CD14-positive monocyte (primary cell): ENCODE measurements at regions not wholly inside any gene's neighbourhood (a gene's known extent, or its start where the extent isn't known, plus 50 kb on each side); places are given as distances from the start of the nearest gene placed in this dataset.

ENCODE experiments used
- DNase-seq, 3 donors: peaks; one replicate each; pipeline ENCODE4 v3.0.0-alpha.2; 2011 to 2022
- H2AFZ ChIP-seq: 2 replicates; pipeline ENCODE4 v1.6.0; 2012; ENCODE audit warnings: mild to moderate bottlenecking, low read depth, low read length, inconsistent platforms; ENCODE audit not compliant: insufficient read depth, poor library complexity, severe bottlenecking
- H3K27ac ChIP-seq, 2 donors: 1 replicate in 1 of 2; 2 replicates in 1 of 2; pipeline ENCODE4 v1.5.1; 2012 to 2013; ENCODE audit warnings: low read length in 2 of 2, control low read depth in 1 of 2, inconsistent platforms in 1 of 2, low read depth in 1 of 2, mild to moderate bottlenecking in 1 of 2
- H3K27me3 ChIP-seq, 2 donors: one replicate each; pipeline versions ENCODE4 v1.6.0 to v1.6.1; 2011 to 2013; ENCODE audit warnings: low read length in 2 of 2; ENCODE audit not compliant: control insufficient read depth in 2 of 2, insufficient read depth in 2 of 2
- H3K36me3 ChIP-seq, 2 donors: replicated peaks in 1 of 2; 1 replicate in 1 of 2; 2 replicates in 1 of 2; pipeline versions ENCODE4 v1.5.1 to v1.6.1; 2012 to 2013; ENCODE audit warnings: low read length in 2 of 2, control low read depth in 1 of 2, inconsistent platforms in 1 of 2, mild to moderate bottlenecking in 1 of 2; ENCODE audit not compliant: insufficient read depth in 2 of 2, control insufficient read depth in 1 of 2
- H3K4me1 ChIP-seq, 2 donors: 1 replicate in 1 of 2; 2 replicates in 1 of 2; pipeline versions ENCODE4 v1.5.1 to v1.6.1; 2012 to 2013; ENCODE audit warnings: low read length in 2 of 2, control low read depth in 1 of 2, inconsistent platforms in 1 of 2, mild to moderate bottlenecking in 1 of 2, moderate library complexity in 1 of 2; ENCODE audit not compliant: insufficient read depth in 2 of 2, control insufficient read depth in 1 of 2
- H3K4me2 ChIP-seq: replicated peaks from 2 replicates; pipeline ENCODE3; 2012; ENCODE audit warnings: low read length, moderate library complexity, mild to moderate bottlenecking; ENCODE audit not compliant: poor library complexity, severe bottlenecking; ENCODE audit errors: extremely low read depth
- H3K4me3 ChIP-seq, 3 experiments: fragments of 200-600 bp in 1 of 3; sonication (generic) in 1 of 3; replicated peaks in 1 of 3; 1 replicate in 2 of 3; 2 replicates in 1 of 3; pipeline ENCODE4 v1.5.1; 2011 to 2013; ENCODE audit warnings: low read length in 3 of 3, mild to moderate bottlenecking in 3 of 3, control low read depth in 2 of 3, low read depth in 2 of 3, inconsistent platforms in 1 of 3, moderate library complexity in 1 of 3
- H3K79me2 ChIP-seq: 2 replicates; pipeline ENCODE4 v1.6.0; 2012; ENCODE audit warnings: mild to moderate bottlenecking, control low read depth, inconsistent platforms, low read length, moderate library complexity; ENCODE audit not compliant: insufficient read depth
- H3K9ac ChIP-seq: 2 replicates; pipeline ENCODE4 v1.6.0; 2017; ENCODE audit warnings: low read length, mild to moderate bottlenecking; ENCODE audit not compliant: insufficient read depth, poor library complexity, severe bottlenecking
- H3K9me3 ChIP-seq, 2 donors: replicated peaks in 1 of 2; 1 replicate in 1 of 2; 2 replicates in 1 of 2; pipeline versions ENCODE4 v1.5.1 to v1.6.1; 2012 to 2013; ENCODE audit warnings: low read length in 2 of 2, control low read depth in 1 of 2; ENCODE audit not compliant: control insufficient read depth in 1 of 2, insufficient read depth in 1 of 2
- H4K20me1 ChIP-seq: 2 replicates; pipeline ENCODE4 v1.6.0; 2012; ENCODE audit warnings: mild to moderate bottlenecking, low read length, control low read depth, moderate library complexity; ENCODE audit not compliant: insufficient read depth
- H3K27ac Mint-ChIP-seq, 7 donors: one replicate each; pipeline ENCODE4 v1.8.0; 2020; ENCODE audit warnings: mild to moderate bottlenecking in 7 of 7, mixed read lengths in 7 of 7, moderate library complexity in 6 of 7, inconsistent platforms in 2 of 7
- H3K27me3 Mint-ChIP-seq, 3 donors: one replicate each; pipeline ENCODE4 v1.8.0; 2021 to 2022; ENCODE audit warnings: low read depth in 3 of 3, mild to moderate bottlenecking in 3 of 3, mixed read lengths in 3 of 3, moderate library complexity in 3 of 3, inconsistent platforms in 1 of 3
- H3K36me3 Mint-ChIP-seq, 2 donors: one replicate each; pipeline ENCODE4 v1.8.0; 2020; ENCODE audit warnings: mixed read lengths in 2 of 2, inconsistent platforms in 1 of 2, mild to moderate bottlenecking in 1 of 2
- H3K4me1 Mint-ChIP-seq: one replicate; pipeline ENCODE4 v1.8.0; 2020; ENCODE audit warnings: mild to moderate bottlenecking, mixed read lengths
- H3K4me3 Mint-ChIP-seq, 2 donors: one replicate each; pipeline ENCODE4 v1.8.0; 2020; ENCODE audit warnings: mild to moderate bottlenecking in 2 of 2, mixed read lengths in 2 of 2, moderate library complexity in 1 of 2
- H3K9me3 Mint-ChIP-seq, 7 donors: one replicate each; pipeline ENCODE4 v1.8.0; 2020 to 2022; ENCODE audit warnings: mixed read lengths in 7 of 7, mild to moderate bottlenecking in 6 of 7, moderate library complexity in 6 of 7, inconsistent platforms in 2 of 7
- WGBS: methylation state at CpG from one replicate; pipeline ENCODE4 v1.1.5; 2013; ENCODE audit warnings: missing lambda C conversion rate; ENCODE audit not compliant: insufficient coverage; 5-methylcytosine and 5-hydroxymethylcytosine counted together
- intact Hi-C, 2 donors: fragments of 100-400 bp; cut with micrococcal nuclease; formaldehyde crosslinking; loops; one replicate each; pipeline versions ENCODE4 v1.15.0 to v1.15.1; 2023
- TF ChIP-seq, protein P1 (sequence below): fragments of 200-600 bp; IDR thresholded peaks from one replicate; pipeline ENCODE4 v1.8.0; 2022; ENCODE audit warnings: antibody characterized with exemption, mild to moderate bottlenecking

DNA sequence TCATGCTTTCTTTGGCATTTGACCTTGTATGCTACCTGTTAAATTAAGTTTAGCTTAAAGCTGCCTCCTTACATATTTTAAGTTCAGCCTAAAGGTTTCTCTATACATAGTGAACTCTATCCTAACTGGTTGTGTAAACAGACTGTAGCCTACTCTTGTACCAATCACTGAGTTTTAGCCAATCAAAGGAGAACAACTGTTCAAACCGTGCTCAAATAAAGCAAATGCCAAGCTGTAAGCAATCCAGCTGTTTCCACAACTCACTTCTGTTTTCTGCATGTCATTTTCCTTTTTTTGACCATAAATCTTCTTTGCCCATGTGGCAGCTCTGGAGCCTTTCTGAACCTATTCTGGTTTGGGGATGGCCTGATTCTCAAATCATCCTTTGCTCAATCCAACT is 1603.8 kb upstream of the ACVR2A start:
- TF ChIP-seq, protein P1, sequence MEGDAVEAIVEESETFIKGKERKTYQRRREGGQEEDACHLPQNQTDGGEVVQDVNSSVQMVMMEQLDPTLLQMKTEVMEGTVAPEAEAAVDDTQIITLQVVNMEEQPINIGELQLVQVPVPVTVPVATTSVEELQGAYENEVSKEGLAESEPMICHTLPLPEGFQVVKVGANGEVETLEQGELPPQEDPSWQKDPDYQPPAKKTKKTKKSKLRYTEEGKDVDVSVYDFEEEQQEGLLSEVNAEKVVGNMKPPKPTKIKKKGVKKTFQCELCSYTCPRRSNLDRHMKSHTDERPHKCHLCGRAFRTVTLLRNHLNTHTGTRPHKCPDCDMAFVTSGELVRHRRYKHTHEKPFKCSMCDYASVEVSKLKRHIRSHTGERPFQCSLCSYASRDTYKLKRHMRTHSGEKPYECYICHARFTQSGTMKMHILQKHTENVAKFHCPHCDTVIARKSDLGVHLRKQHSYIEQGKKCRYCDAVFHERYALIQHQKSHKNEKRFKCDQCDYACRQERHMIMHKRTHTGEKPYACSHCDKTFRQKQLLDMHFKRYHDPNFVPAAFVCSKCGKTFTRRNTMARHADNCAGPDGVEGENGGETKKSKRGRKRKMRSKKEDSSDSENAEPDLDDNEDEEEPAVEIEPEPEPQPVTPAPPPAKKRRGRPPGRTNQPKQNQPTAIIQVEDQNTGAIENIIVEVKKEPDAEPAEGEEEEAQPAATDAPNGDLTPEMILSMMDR, result no peak
- H3K9me3 Mint-ChIP-seq, result no peaks in the 10 kb centered on the region

DNA sequence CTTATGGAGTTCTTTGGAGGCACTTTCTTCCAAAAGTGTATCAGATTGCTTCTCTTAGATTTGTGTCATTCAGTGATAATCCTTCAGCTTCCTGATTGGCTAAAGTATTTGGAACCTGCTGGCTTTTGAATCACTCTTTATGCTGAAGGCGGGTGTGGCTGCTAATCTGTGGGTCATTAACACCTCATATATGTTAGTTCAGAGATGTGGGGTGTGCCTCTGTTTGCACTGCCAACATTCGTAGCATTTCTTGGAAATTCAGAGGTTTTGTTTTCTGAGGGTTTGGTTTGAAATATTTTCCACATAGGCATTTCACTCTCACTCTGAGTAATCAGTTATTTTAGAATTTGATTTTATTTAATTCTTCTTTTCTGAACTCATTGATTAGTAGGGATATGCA is 1604.4 kb upstream of the ACVR2A start:
- no CpG with 5 or more reads among the region's 2 CpGs for WGBS
- no peaks in the 10 kb centered on the region for H3K9me3 ChIP-seq
- Mint-ChIP-seq H3K4me3 (no peak overlapping the region), H3K27ac (no peak overlapping the region), H3K4me1 (no peaks in the 10 kb centered on the region), H3K27me3 (peaks cover 0 to 2% (median 0%) of the 10 kb centered on the region in 3 donors), H3K9me3 (no peaks in the 10 kb centered on the region), H3K36me3 (no peaks in the 10 kb centered on the region)
- H3K27me3 ChIP-seq, result no peaks in the 10 kb centered on the region
- TF ChIP-seq, protein P1, result no peak
- no peak overlapping the region for H3K27ac ChIP-seq
- no peaks in the 10 kb centered on the region for H3K36me3 ChIP-seq
- DNase-seq, result no peak
- H3K4me1 ChIP-seq, result no peaks in the 10 kb centered on the region
- intact Hi-C loops, result no loop called here
- H4K20me1 ChIP-seq, result no peaks in the 10 kb centered on the region
- H3K9ac ChIP-seq, result no peak overlapping the region
- H3K79me2 ChIP-seq, result no peaks in the 10 kb centered on the region
- H3K4me2 ChIP-seq, result no peak overlapping the region
- H2AFZ ChIP-seq, result no peak overlapping the region
- no peak overlapping the region for H3K4me3 ChIP-seq

More for the DNA sequence above, 1603.8 kb upstream of the ACVR2A start:
- no peak overlapping the region for H3K27ac ChIP-seq
- no peaks in the 10 kb centered on the region for H3K27me3 ChIP-seq
- no peaks in the 10 kb centered on the region for H3K36me3 ChIP-seq
- 0% methylated on average over 1 of the region's 1 CpG for WGBS
- intact Hi-C loops, result no loop called here
- H3K4me1 ChIP-seq, result no peaks in the 10 kb centered on the region
- H3K79me2 ChIP-seq, result no peaks in the 10 kb centered on the region
- no peak overlapping the region for H2AFZ ChIP-seq
- Mint-ChIP-seq H3K4me1 (no peaks in the 10 kb centered on the region), H3K27me3 (peaks cover 0 to 2% (median 0%) of the 10 kb centered on the region in 3 donors), H3K27ac (no peak overlapping the region), H3K36me3 (no peaks in the 10 kb centered on the region), H3K4me3 (no peak overlapping the region)
- no peak overlapping the region for H3K4me2 ChIP-seq
- H3K9me3 ChIP-seq, result no peaks in the 10 kb centered on the region
- DNase-seq, result no peak
- no peak overlapping the region for H3K9ac ChIP-seq
- no peaks in the 10 kb centered on the region for H4K20me1 ChIP-seq
- no peak overlapping the region for H3K4me3 ChIP-seq
